ENCODE measurements at regions not wholly inside any gene's neighbourhood (a gene's known extent, or its start where the extent isn't known, plus 50 kb on each side); places are given as distances from the start of the nearest gene placed in this dataset.

GRCh38 chr3:89947337-89947954, 840.0 kb downstream of the EPHA3 start:
- TF ChIP-seq CTCF (IDR thresholded peaks at IDR 0.05) (no peak), POLR2A (IDR thresholded peaks at IDR 0.05) (no peak)
